ENCODE measurements at regions not wholly inside any gene's neighbourhood (a gene's known extent, or its start where the extent isn't known, plus 50 kb on each side); places are given as distances from the start of the nearest gene placed in this dataset.
"Not testable (repeated sequence)": the region's sequence is repeated elsewhere in the genome, so short reads cannot be mapped to it uniquely, and the experiment has no call there.

GRCh38 chr11:80724366-80724765, 1283.5 kb upstream of the TENM4 start:
- no peak for DNase-seq

- DNase-seq, result no peak
Measured at GRCh38 chr11:80722629-80723028, 1281.8 kb upstream of the TENM4 start.

- no peak for DNase-seq
Measured at GRCh38 chr11:80720295-80720694, 1279.5 kb upstream of the TENM4 start.

- DNase-seq, result no peak
Measured at GRCh38 chr11:80719292-80719646, 1278.4 kb upstream of the TENM4 start.

GRCh38 chr11:80718611-80719291, 1277.9 kb upstream of the TENM4 start:
- no peak for DNase-seq

GRCh38 chr11:80702264-80702663, 1261.4 kb upstream of the TENM4 start:
- DNase-seq, result no peak

GRCh38 chr11:80700386-80700785, 1259.6 kb upstream of the TENM4 start:
- DNase-seq, result no peak

- not testable (repeated sequence) for DNase-seq
Measured at GRCh38 chr11:80699406-80700177, 1258.8 kb upstream of the TENM4 start.

- DNase-seq, result no peak
Measured at GRCh38 chr11:80698637-80699036, 1257.8 kb upstream of the TENM4 start.

GRCh38 chr11:80694385-80694784, 1253.6 kb upstream of the TENM4 start:
- DNase-seq, result no peak

GRCh38 chr11:80687941-80688340, 1247.1 kb upstream of the TENM4 start:
- DNase-seq, result no peak

GRCh38 chr11:80686889-80687288, 1246.1 kb upstream of the TENM4 start:
- no peak for DNase-seq

GRCh38 chr11:80673566-80673965, 1232.7 kb upstream of the TENM4 start:
- no peak for DNase-seq

GRCh38 chr11:80669620-80670019, 1228.8 kb upstream of the TENM4 start:
- DNase-seq, result no peak

GRCh38 chr11:80668039-80668438, 1227.2 kb upstream of the TENM4 start:
- no peak for DNase-seq

- no peak for DNase-seq
Measured at GRCh38 chr11:80655834-80656233, 1215.0 kb upstream of the TENM4 start.

- DNase-seq, result no peak
Measured at GRCh38 chr11:80650966-80651365, 1210.1 kb upstream of the TENM4 start.

- DNase-seq, result no peak
Measured at GRCh38 chr11:80649186-80649585, 1208.4 kb upstream of the TENM4 start.

GRCh38 chr11:80638296-80638695, 1197.5 kb upstream of the TENM4 start:
- no peak for DNase-seq

- no peak for DNase-seq
Measured at GRCh38 chr11:80637571-80637970, 1196.7 kb upstream of the TENM4 start.

- no peak for DNase-seq
Measured at GRCh38 chr11:80636999-80637398, 1196.2 kb upstream of the TENM4 start.

- DNase-seq, result no peak
Measured at GRCh38 chr11:80635178-80635577, 1194.3 kb upstream of the TENM4 start.

GRCh38 chr11:80632691-80633090, 1191.9 kb upstream of the TENM4 start:
- no peak for DNase-seq

GRCh38 chr11:80632156-80632555, 1191.3 kb upstream of the TENM4 start:
- no peak for DNase-seq

- DNase-seq, result no peak
Measured at GRCh38 chr11:80629466-80629865, 1188.6 kb upstream of the TENM4 start.
